ENCODE measurements at regions not wholly inside any gene's neighbourhood (a gene's known extent, or its start where the extent isn't known, plus 50 kb on each side); places are given as distances from the start of the nearest gene placed in this dataset.
A peak's percentile ranks its signal among the peaks of the same experiment; 100 is the strongest.
"Not testable (repeated sequence)": the region's sequence is repeated elsewhere in the genome, so short reads cannot be mapped to it uniquely, and the experiment has no call there.

GRCh38 chr2:47295131-47295980 lies 73.8 kb upstream of the EPCAM start:
- no peak for DNase-seq

- no peak for DNase-seq
Measured at GRCh38 chr2:47293976-47294375, 75.1 kb upstream of the EPCAM start.

- DNase-seq = no peak
Measured at GRCh38 chr2:47288864-47289263, 80.2 kb upstream of the EPCAM start.

GRCh38 chr2:47283659-47284058 lies 85.5 kb upstream of the EPCAM start:
- DNase-seq = no peak

- peak; percentile 15 for DNase-seq
Measured at GRCh38 chr2:47282621-47283272, 86.4 kb upstream of the EPCAM start.

- DNase-seq = not testable (repeated sequence)
Measured at GRCh38 chr2:47279525-47279924, 89.6 kb upstream of the EPCAM start.

- DNase-seq = no peak
Measured at GRCh38 chr2:47277987-47278386, 91.1 kb upstream of the EPCAM start.

GRCh38 chr2:47277187-47277586 lies 91.9 kb upstream of the EPCAM start:
- DNase-seq = no peak

GRCh38 chr2:47276061-47276460 lies 93.0 kb upstream of the EPCAM start:
- no peak for DNase-seq

- no peak for DNase-seq
Measured at GRCh38 chr2:47274054-47274782, 94.9 kb upstream of the EPCAM start.

- DNase-seq = no peak
Measured at GRCh38 chr2:47272905-47273758, 96.0 kb upstream of the EPCAM start.

- DNase-seq = peak; percentile 86
Measured at GRCh38 chr2:47272031-47272864, 95.9 kb upstream of the CALM2 start.

- no peak for DNase-seq
Measured at GRCh38 chr2:47271054-47272000, 95.0 kb upstream of the CALM2 start.

GRCh38 chr2:47270421-47270820 lies 94.1 kb upstream of the CALM2 start:
- DNase-seq = no peak

GRCh38 chr2:47269316-47270232 lies 93.3 kb upstream of the CALM2 start:
- DNase-seq = no peak

GRCh38 chr2:47267711-47268086 lies 91.4 kb upstream of the CALM2 start:
- no peak for DNase-seq

- DNase-seq = no peak
Measured at GRCh38 chr2:47266939-47267710, 90.8 kb upstream of the CALM2 start.

GRCh38 chr2:47265751-47266231 lies 89.5 kb upstream of the CALM2 start:
- DNase-seq = peak; percentile 74

GRCh38 chr2:47265158-47265557 lies 88.8 kb upstream of the CALM2 start:
- DNase-seq = peak; percentile 31
